ENCODE measurements at regions not wholly inside any gene's neighbourhood (a gene's known extent, or its start where the extent isn't known, plus 50 kb on each side); places are given as distances from the start of the nearest gene placed in this dataset.

GRCh38 chr3:163877805-163878204 is 1200.5 kb downstream of the SI start:
- intact Hi-C loops (cut with DNase I): no loop called here
- no peak for DNase-seq
- H3K27ac ChIP-seq: no peak overlapping the region
- TF ChIP-seq CTCF (IDR thresholded peaks at IDR 0.05): no peak
- no peak for TF ChIP-seq POLR2A (IDR thresholded peaks at IDR 0.05)
- ATAC-seq: no peak
- WGBS, 4 donors: 75 to 86% (median 81%) methylated on average over 2 of the region's 2 CpGs
- no peaks in the 10 kb centered on the region for H3K4me1 ChIP-seq
- no peaks in the 10 kb centered on the region for H3K27me3 ChIP-seq
- H3K9me3 ChIP-seq: peaks cover 0 to 27% (median 8%) of the 10 kb centered on the region in 12 donors
- no peaks in the 10 kb centered on the region for H3K36me3 ChIP-seq
- no peak overlapping the region for H3K4me3 ChIP-seq

GRCh38 chr3:163863146-163863545 is 1215.2 kb downstream of the SI start:
- H3K27me3 ChIP-seq: no peaks in the 10 kb centered on the region
- intact Hi-C loops (cut with DNase I): no loop called here
- ATAC-seq (no peak), DNase-seq (no peak)
- peaks cover 0 to 18% (median 0%) of the 10 kb centered on the region in 12 donors for H3K9me3 ChIP-seq
- no peak overlapping the region for H3K27ac ChIP-seq
- no peaks in the 10 kb centered on the region for H3K4me1 ChIP-seq
- TF ChIP-seq POLR2A (IDR thresholded peaks at IDR 0.05) (no peak), CTCF (IDR thresholded peaks at IDR 0.05) (no peak)
- H3K36me3 ChIP-seq: no peaks in the 10 kb centered on the region
- no peak overlapping the region for H3K4me3 ChIP-seq

GRCh38 chr3:163852233-163852632 is 1226.1 kb downstream of the SI start:
- TF ChIP-seq POLR2A (IDR thresholded peaks at IDR 0.05): no peak
- TF ChIP-seq CTCF (IDR thresholded peaks at IDR 0.05): no peak
- intact Hi-C loops (cut with DNase I): no loop called here
- DNase-seq: no peak

DNA sequence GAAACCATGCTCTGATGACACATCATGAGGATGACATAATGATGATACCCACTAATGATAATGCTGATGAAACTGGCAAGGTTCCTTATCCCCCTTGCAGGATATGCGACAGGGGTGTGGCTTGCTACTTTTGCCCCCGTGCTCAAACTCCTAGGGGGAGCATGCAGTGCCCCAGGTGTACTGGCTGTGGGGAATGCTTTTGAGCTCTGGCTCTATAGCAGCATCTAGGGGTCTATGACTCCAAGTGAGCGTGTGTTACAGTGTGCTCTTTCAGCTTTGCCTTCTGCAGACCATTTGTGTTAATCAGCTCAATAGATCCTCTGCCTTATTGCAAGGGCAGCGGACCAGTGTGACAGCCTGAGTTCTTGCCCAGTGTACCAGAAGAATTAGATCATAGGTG is 1239.5 kb downstream of the SI start:
- Histone ChIP-seq H3K27me3 (no peaks in the 10 kb centered on the region), H3K4me1 (no peaks in the 10 kb centered on the region), H3K9me3 (no peaks in the 10 kb centered on the region), H3K27ac (no peak overlapping the region), H3K4me3 (no peak overlapping the region), H3K36me3 (no peaks in the 10 kb centered on the region)
- DNase-seq: no peak
- WGBS, 4 donors: 63 to 84% (median 69%) methylated on average over 4 of the region's 4 CpGs
- ATAC-seq: no peak
- intact Hi-C loops (cut with DNase I): no loop called here
- TF ChIP-seq POLR2A (IDR thresholded peaks at IDR 0.05) (no peak), CTCF (IDR thresholded peaks at IDR 0.05) (no peak)

More at GRCh38 chr3:163852233-163852632, 1226.1 kb downstream of the SI start:
- Histone ChIP-seq H3K9me3 (peaks cover 0 to 18% (median 0%) of the 10 kb centered on the region in 12 donors), H3K27ac (no peak overlapping the region), H3K36me3 (no peaks in the 10 kb centered on the region), H3K27me3 (no peaks in the 10 kb centered on the region), H3K4me1 (no peaks in the 10 kb centered on the region), H3K4me3 (no peak overlapping the region)
- ATAC-seq: no peak
- 62 to 83% (median 69%) methylated on average over 2 of the region's 2 CpGs for WGBS, 4 donors

All from heart left ventricle (tissue), 16 donors.